ENCODE measurements at regions not wholly inside any gene's neighbourhood (a gene's known extent, or its start where the extent isn't known, plus 50 kb on each side); places are given as distances from the start of the nearest gene placed in this dataset.

GRCh38 chrX:45709381-45709780 is 508.7 kb upstream of the DIPK2B start:
- no peak for TF ChIP-seq CTCF (IDR thresholded peaks at IDR 0.05; ENCODE audit: borderline replicate concordance, insufficient read depth, low read depth, low read length)
- H3K4me3 ChIP-seq (ENCODE audit: low read depth, low read length) = no peak overlapping the region

GRCh38 chrX:45699158-45699557 is 498.5 kb upstream of the DIPK2B start:
- TF ChIP-seq CTCF (IDR thresholded peaks at IDR 0.05; ENCODE audit: borderline replicate concordance, insufficient read depth, low read depth, low read length) = no peak
- H3K4me3 ChIP-seq (ENCODE audit: low read depth, low read length) = no peak overlapping the region

- TF ChIP-seq CTCF (IDR thresholded peaks at IDR 0.05; ENCODE audit: borderline replicate concordance, insufficient read depth, low read depth, low read length) = no peak
- no peak overlapping the region for H3K4me3 ChIP-seq (ENCODE audit: low read depth, low read length)
Observed at GRCh38 chrX:45697591-45697990, 496.9 kb upstream of the DIPK2B start.

- no peak for TF ChIP-seq CTCF (IDR thresholded peaks at IDR 0.05; ENCODE audit: borderline replicate concordance, insufficient read depth, low read depth, low read length)
- H3K4me3 ChIP-seq (ENCODE audit: low read depth, low read length) = no peak overlapping the region
Observed at GRCh38 chrX:45696736-45697135, 496.1 kb upstream of the DIPK2B start.

- no peak overlapping the region for H3K4me3 ChIP-seq (ENCODE audit: low read depth, low read length)
- TF ChIP-seq CTCF (IDR thresholded peaks at IDR 0.05; ENCODE audit: borderline replicate concordance, insufficient read depth, low read depth, low read length) = no peak
Observed at GRCh38 chrX:45689971-45690370, 489.3 kb upstream of the DIPK2B start.

- no peak for TF ChIP-seq CTCF (IDR thresholded peaks at IDR 0.05; ENCODE audit: borderline replicate concordance, insufficient read depth, low read depth, low read length)
- H3K4me3 ChIP-seq (ENCODE audit: low read depth, low read length) = no peak overlapping the region
Observed at GRCh38 chrX:45683914-45684313, 483.2 kb upstream of the DIPK2B start.

GRCh38 chrX:45681891-45682290 is 481.2 kb upstream of the DIPK2B start:
- TF ChIP-seq CTCF (IDR thresholded peaks at IDR 0.05; ENCODE audit: borderline replicate concordance, insufficient read depth, low read depth, low read length) = no peak
- no peak overlapping the region for H3K4me3 ChIP-seq (ENCODE audit: low read depth, low read length)
